ENCODE measurements at regions not wholly inside any gene's neighbourhood (a gene's known extent, or its start where the extent isn't known, plus 50 kb on each side); places are given as distances from the start of the nearest gene placed in this dataset.

- no peak for TF ChIP-seq CTCF (IDR thresholded peaks at IDR 0.05)
- TF ChIP-seq EP300 (IDR thresholded peaks at IDR 0.05): no peak
Measured at GRCh38 chr13:103812558-103812957, 746.3 kb upstream of the SLC10A2 start.
